ENCODE measurements at regions not wholly inside any gene's neighbourhood (a gene's known extent, or its start where the extent isn't known, plus 50 kb on each side); places are given as distances from the start of the nearest gene placed in this dataset.

DNA sequence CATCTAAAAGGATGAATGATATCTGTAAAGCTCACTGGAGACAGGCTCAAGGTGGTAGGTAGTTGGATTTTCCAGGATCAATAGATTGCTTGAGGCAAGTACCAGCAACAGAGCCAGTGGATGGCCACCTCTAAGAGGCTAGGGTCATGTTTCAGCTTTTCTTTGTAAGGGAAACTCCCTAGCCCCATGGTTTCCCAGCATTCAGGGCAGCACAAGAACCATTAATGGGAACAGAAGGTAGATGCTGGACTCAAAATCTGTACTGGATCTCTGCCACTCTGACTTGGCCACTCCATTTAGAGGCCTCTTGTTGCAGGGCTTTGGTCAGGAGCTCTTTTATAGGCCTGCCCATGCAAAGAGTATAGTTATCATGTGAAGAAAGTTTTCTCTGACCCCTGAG is 76.1 kb upstream of the DYRK2 start:
- Mint-ChIP-seq H3K27me3 (peaks cover 2% of the 10 kb centered on the region), H3K36me3 (ENCODE audit: low read depth) (no peaks in the 10 kb centered on the region), H3K27ac (no peak overlapping the region), H3K4me3 (no peak overlapping the region), H3K9me3 (no peaks in the 10 kb centered on the region), H3K4me1 (ENCODE audit: low read depth) (peaks cover 4% of the 10 kb centered on the region)
- CTCF ChIA-PET = interaction anchor here (0.8 to 1.2 kb wide), 3 partner anchors 15 to 369 kb away, joined by 3 read pairs; no protein-coding TSS in a partner anchor
- ATAC-seq (no peak), DNase-seq (no peak)
- intact Hi-C loops (cut with micrococcal nuclease) = no loop called here
- TF ChIP-seq, protein P1, sequence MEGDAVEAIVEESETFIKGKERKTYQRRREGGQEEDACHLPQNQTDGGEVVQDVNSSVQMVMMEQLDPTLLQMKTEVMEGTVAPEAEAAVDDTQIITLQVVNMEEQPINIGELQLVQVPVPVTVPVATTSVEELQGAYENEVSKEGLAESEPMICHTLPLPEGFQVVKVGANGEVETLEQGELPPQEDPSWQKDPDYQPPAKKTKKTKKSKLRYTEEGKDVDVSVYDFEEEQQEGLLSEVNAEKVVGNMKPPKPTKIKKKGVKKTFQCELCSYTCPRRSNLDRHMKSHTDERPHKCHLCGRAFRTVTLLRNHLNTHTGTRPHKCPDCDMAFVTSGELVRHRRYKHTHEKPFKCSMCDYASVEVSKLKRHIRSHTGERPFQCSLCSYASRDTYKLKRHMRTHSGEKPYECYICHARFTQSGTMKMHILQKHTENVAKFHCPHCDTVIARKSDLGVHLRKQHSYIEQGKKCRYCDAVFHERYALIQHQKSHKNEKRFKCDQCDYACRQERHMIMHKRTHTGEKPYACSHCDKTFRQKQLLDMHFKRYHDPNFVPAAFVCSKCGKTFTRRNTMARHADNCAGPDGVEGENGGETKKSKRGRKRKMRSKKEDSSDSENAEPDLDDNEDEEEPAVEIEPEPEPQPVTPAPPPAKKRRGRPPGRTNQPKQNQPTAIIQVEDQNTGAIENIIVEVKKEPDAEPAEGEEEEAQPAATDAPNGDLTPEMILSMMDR (IDR thresholded peaks at IDR 0.05) = no peak
- POLR2A ChIA-PET = no interaction called here

DNA sequence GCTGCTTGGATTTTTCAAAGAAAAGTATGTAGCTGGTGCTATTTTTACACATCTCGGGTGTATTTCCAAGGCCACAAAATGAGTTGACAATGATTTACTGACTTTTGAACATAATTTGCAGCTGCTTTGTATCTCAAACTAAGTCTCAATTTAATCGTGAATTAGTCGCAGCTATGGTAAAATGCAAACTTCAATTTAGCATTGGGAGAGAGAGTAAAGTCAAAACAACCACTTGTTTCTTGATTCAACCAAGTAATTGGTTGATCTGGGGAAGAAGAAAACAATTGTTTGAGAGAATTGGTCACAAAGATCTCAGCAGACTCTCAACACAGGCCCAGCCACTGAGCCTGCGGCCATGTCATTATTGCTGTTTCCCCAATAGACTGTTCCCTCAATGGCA is 75.0 kb upstream of the DYRK2 start:
- Mint-ChIP-seq H3K9me3 (no peaks in the 10 kb centered on the region), H3K36me3 (ENCODE audit: low read depth) (no peaks in the 10 kb centered on the region), H3K27me3 (peaks cover 2% of the 10 kb centered on the region), H3K4me3 (no peak overlapping the region), H3K4me1 (ENCODE audit: low read depth) (peaks cover 14% of the 10 kb centered on the region), H3K27ac (no peak overlapping the region)
- ChIA-PET CTCF (interaction anchor here (1.1 to 1.2 kb wide), 2 partner anchors 316 to 368 kb away, joined by 3 read pairs; no protein-coding TSS in a partner anchor), POLR2A (no interaction called here)
- intact Hi-C loops (cut with micrococcal nuclease) = no loop called here
- TF ChIP-seq, protein P1 (IDR thresholded peaks at IDR 0.05) = no peak
- DNase-seq (no peak), ATAC-seq (no peak)

DNA sequence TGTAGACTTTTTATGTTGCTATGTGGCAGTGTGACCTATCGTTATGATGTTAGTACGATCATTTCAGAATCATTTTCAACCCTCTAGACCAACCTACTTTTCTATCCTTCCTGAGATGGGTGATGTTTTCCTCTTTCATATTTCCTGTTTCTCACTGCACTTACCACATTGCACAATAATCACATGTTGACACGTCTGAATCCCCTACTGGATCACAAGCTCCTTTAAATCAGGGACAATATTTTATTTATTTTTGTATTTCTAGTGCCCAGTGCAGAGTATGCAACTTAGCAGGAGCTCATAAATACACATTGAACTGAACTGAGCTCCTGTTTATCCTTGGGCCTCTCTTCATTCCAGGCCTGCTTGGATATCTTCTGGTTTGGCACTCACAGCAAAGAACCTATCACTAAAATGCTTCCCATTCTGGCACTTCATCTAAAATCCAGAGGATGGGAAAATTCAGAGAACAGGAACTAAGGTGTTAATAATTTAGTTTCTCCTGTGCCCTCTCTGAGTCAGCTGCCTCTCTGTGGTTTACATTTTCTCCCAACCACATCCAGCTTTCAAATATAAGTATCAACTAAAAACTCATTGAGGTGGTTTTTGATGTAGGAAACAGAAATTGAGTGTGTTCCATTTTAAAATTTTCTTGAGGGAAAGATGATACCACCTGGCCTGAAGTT is 69.4 kb upstream of the DYRK2 start:
- CTCF ChIA-PET = interaction anchor here (0.5 to 2.1 kb wide), 4 partner anchors 12 to 738 kb away, joined by 3 to 4 read pairs (median 4); no protein-coding TSS in a partner anchor
- TF ChIP-seq, protein P1 (IDR thresholded peaks at IDR 0.05) = no peak
- peak overlapping the region; percentile 22 for H3K27ac Mint-ChIP-seq
- H3K4me1 Mint-ChIP-seq (ENCODE audit: low read depth) = peaks cover 41% of the 10 kb centered on the region
- peak; percentile 78 for ATAC-seq
- H3K36me3 Mint-ChIP-seq (ENCODE audit: low read depth) = no peaks in the 10 kb centered on the region
- POLR2A ChIA-PET = interaction anchor here (1.6 kb wide), 1 partner anchor 12 kb away, joined by 3 read pairs; no protein-coding TSS in a partner anchor
- intact Hi-C loops (cut with micrococcal nuclease) = no loop called here
- H3K4me3 Mint-ChIP-seq = no peak overlapping the region
- H3K27me3 Mint-ChIP-seq = peaks cover 5% of the 10 kb centered on the region
- no peaks in the 10 kb centered on the region for H3K9me3 Mint-ChIP-seq
- DNase-seq = peak; percentile 36

DNA sequence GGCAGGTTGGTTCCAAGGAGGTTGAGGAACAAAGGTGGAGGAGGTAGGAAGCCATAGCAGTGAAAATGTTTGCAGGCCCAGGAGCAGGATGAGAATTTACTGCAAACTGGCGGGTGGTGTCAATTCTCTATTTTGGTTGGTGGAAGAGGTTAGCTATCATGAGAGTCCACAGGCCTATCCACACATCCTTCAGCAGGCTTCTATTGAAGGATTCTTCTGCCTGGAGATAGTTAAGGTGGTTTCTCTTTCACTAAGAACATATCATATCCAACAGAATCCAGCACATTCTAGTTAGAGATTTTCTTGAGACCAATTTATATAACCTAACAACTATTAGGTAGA is 68.9 kb upstream of the DYRK2 start:
- ATAC-seq (peak; percentile 50), DNase-seq (no peak)
- peaks cover 5% of the 10 kb centered on the region for H3K27me3 Mint-ChIP-seq
- ChIA-PET POLR2A (interaction anchor here (0.6 to 1.6 kb wide), 3 partner anchors 11 to 68 kb away, joined by 3 to 4 read pairs (median 3); no protein-coding TSS in a partner anchor), CTCF (interaction anchor here (0.5 to 2.1 kb wide), 4 partner anchors 11 to 737 kb away, joined by 3 to 4 read pairs (median 4); no protein-coding TSS in a partner anchor)
- TF ChIP-seq, protein P1 (IDR thresholded peaks at IDR 0.05) = no peak
- no peak overlapping the region for H3K4me3 Mint-ChIP-seq
- no peaks in the 10 kb centered on the region for H3K36me3 Mint-ChIP-seq (ENCODE audit: low read depth)
- no peaks in the 10 kb centered on the region for H3K9me3 Mint-ChIP-seq
- intact Hi-C loops (cut with micrococcal nuclease) = no loop called here
- no peak overlapping the region for H3K27ac Mint-ChIP-seq
- peaks cover 41% of the 10 kb centered on the region for H3K4me1 Mint-ChIP-seq (ENCODE audit: low read depth)

DNA sequence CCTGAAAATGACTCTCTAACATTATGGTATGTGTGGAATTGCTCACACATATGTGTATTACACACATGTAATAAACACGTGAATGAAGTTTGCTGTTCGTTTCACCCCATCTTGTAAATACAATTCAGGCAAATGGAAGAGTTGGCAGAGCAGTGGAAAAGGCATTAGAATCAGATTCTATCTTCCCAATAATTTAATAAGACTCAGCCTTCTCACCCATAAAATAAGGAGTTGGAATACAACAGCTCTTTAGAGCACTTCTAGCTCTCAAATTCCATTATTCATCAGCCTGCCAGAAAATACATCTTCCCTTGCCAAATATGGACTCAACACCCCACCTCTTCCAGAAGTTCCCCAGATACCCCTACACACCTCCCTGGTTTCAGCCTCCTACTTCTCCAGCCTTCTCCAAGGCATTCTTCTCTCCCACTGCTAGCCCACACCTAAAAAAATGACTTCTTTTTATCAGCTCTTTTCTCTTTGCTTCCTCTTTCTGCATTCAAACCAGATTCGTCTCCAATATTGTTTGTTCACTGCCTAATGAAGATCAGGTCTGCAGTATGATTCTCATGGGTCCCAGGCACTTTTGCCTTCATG is 66.2 kb upstream of the DYRK2 start:
- intact Hi-C loops (cut with micrococcal nuclease) = no loop called here
- peaks cover 5% of the 10 kb centered on the region for H3K27me3 Mint-ChIP-seq
- ATAC-seq (no peak), DNase-seq (no peak)
- H3K4me1 Mint-ChIP-seq (ENCODE audit: low read depth) = peaks cover 47% of the 10 kb centered on the region
- CTCF ChIA-PET = no interaction called here
- H3K4me3 Mint-ChIP-seq = no peak overlapping the region
- H3K9me3 Mint-ChIP-seq = no peaks in the 10 kb centered on the region
- POLR2A ChIA-PET = no interaction called here
- TF ChIP-seq, protein P1 (IDR thresholded peaks at IDR 0.05) = no peak
- no peaks in the 10 kb centered on the region for H3K36me3 Mint-ChIP-seq (ENCODE audit: low read depth)
- H3K27ac Mint-ChIP-seq = no peak overlapping the region
